K562 (cell line): ENCODE measurements at regions not wholly inside any gene's neighbourhood (a gene's known extent, or its start where the extent isn't known, plus 50 kb on each side); places are given as distances from the start of the nearest gene placed in this dataset.

ENCODE experiments used
- ATAC-seq: fragments of 200-7000 bp; cut with Tn5 transposase; 3 replicates; pipeline ENCODE4 v1.9.1; 2020; ENCODE audit warnings: moderate library complexity
- BruUV-seq: library from RNA; stranded (reverse); fragments of 400-500 nt; replicated peaks from 2 replicates; lab custom pipeline; 2021; lab: Mats Ljungman, UMichigan
- CTCF ChIA-PET: fragments of 300-600 bp; formaldehyde crosslinking; extraction: SDS; loops from one replicate; lab custom pipeline; 2021; ENCODE audit warnings: low intra/inter-chr PET ratio; lab: Yijun Ruan, JAX
- POLR2A ChIA-PET: fragments of 300-600, 350-650 bp; sonication (Branson Sonifier 250); formaldehyde crosslinking; extraction: SDS; loops from one replicate; lab custom pipeline; 2021; ENCODE audit warnings: antibody characterized with exemption, inconsistent platforms; lab: Yijun Ruan, JAX
- DNase-seq, 4 experiments: peaks; one replicate each; pipeline versions ENCODE4 v3.0.0 to v3.0.0-alpha.2; 2011 to 2018; ENCODE audit warnings: low spot score in 3 of 4, mixed read lengths in 3 of 4; ENCODE audit errors: extremely low read depth in 1 of 4
- FAIRE-seq: peaks from 2 replicates; lab custom pipeline; 2011; peaks lifted over from hg19 to GRCh38; lab: Jason Lieb, UNC
- H2AFZ ChIP-seq: 2 replicates; pipeline ENCODE4 v1.6.0; 2011; ENCODE audit warnings: low read depth, low read length, control low read depth, inconsistent platforms
- H3K27ac ChIP-seq: fragments of 200-600 bp; 3 replicates; pipeline ENCODE4 v1.8.0; 2011; ENCODE audit warnings: low read depth, mild to moderate bottlenecking, control low read depth, inconsistent platforms, low read length, moderate library complexity, mixed read lengths; ENCODE audit errors: extremely low read depth
- H3K27me3 ChIP-seq, 2 experiments: fragments of 300-600 bp in 1 of 2; 2 replicates in 1 of 2; 3 replicates in 1 of 2; pipeline versions ENCODE4 v1.6.0 to v1.8.0; 2011; ENCODE audit warnings: inconsistent platforms in 2 of 2, low read length in 2 of 2, mild to moderate bottlenecking in 1 of 2, mixed read lengths in 1 of 2, moderate library complexity in 1 of 2; ENCODE audit not compliant: control insufficient read depth in 2 of 2, insufficient read depth in 2 of 2
- H3K36me3 ChIP-seq: fragments of 300-600 bp; 3 replicates; pipeline ENCODE4 v1.8.0; 2011; ENCODE audit warnings: mild to moderate bottlenecking, low read length, inconsistent platforms; ENCODE audit not compliant: control insufficient read depth, insufficient read depth
- H3K4me1 ChIP-seq, 2 experiments: fragments of 200-600 bp in 1 of 2; replicated peaks in 1 of 2; 2 replicates in 1 of 2; 3 replicates in 1 of 2; pipeline versions ENCODE4 v1.5.1 to v1.8.0; 2011; ENCODE audit warnings: inconsistent platforms in 2 of 2, low read length in 2 of 2, mild to moderate bottlenecking in 1 of 2, mixed read lengths in 1 of 2, moderate library complexity in 1 of 2; ENCODE audit not compliant: control insufficient read depth in 2 of 2, insufficient read depth in 2 of 2
- H3K4me2 ChIP-seq: 2 replicates; pipeline ENCODE4 v1.6.1; 2011; ENCODE audit warnings: low read length, control low read depth, inconsistent platforms, mixed read lengths; ENCODE audit not compliant: insufficient read depth
- H3K4me3 ChIP-seq: fragments of 200-600 bp; sonication (generic), shearing (Covaris generic); 2 replicates; pipeline ENCODE4 v1.5.1; 2016; ENCODE audit warnings: control low read depth, inconsistent platforms
- H3K79me2 ChIP-seq: fragments of 200-600 bp; 3 replicates; pipeline ENCODE4 v1.8.0; 2011; ENCODE audit warnings: low read length, inconsistent platforms; ENCODE audit not compliant: control insufficient read depth, insufficient read depth
- H3K9ac ChIP-seq, 2 experiments: 2 replicates each; pipeline versions ENCODE4 v1.6.0 to v1.6.1; 2011; ENCODE audit warnings: low read depth in 2 of 2, low read length in 2 of 2, control low read depth in 1 of 2, inconsistent platforms in 1 of 2, mild to moderate bottlenecking in 1 of 2, mixed read lengths in 1 of 2; ENCODE audit not compliant: insufficient read depth in 1 of 2
- H3K9me1 ChIP-seq: one replicate; pipeline ENCODE4 v1.6.0; 2011; ENCODE audit warnings: inconsistent platforms, mild to moderate bottlenecking, low read length, moderate library complexity; ENCODE audit not compliant: control insufficient read depth, insufficient read depth
- H3K9me3 ChIP-seq: replicated peaks from 2 replicates; pipeline ENCODE4 v1.5.1; 2011; ENCODE audit warnings: low read depth, low read length, inconsistent platforms; ENCODE audit not compliant: control insufficient read depth, insufficient read depth
- H4K20me1 ChIP-seq: replicated peaks from 2 replicates; pipeline ENCODE4 v1.6.1; 2011; ENCODE audit warnings: low read length, inconsistent platforms, mixed read lengths; ENCODE audit not compliant: control insufficient read depth, insufficient read depth
- CC2D1A ChIP-seq: fragments of 450-650 bp; IDR thresholded peaks from 2 replicates; pipeline ENCODE4 v1.6.1; 2017; ENCODE audit warnings: mild to moderate bottlenecking
- FOS ChIP-seq: IDR thresholded peaks from 3 replicates; pipeline ENCODE4 v1.6.1; 2011; ENCODE audit not compliant: insufficient read length; ENCODE audit errors: extremely low read depth
- FOXA3 ChIP-seq, 2 experiments: fragments of 450-650 bp in 1 of 2; sonication (generic) in 1 of 2; formaldehyde crosslinking; IDR thresholded peaks in 1 of 2; conservative IDR thresholded peaks in 1 of 2; 2 replicates each; pipeline versions ENCODE4 v1.4.0 to v1.8.0; 2020 to 2022; ENCODE audit warnings: mild to moderate bottlenecking in 2 of 2, missing genetic modification reagents in 1 of 2
- HCFC1 ChIP-seq: IDR thresholded peaks from 2 replicates; pipeline ENCODE4 v1.6.1; 2012; ENCODE audit warnings: low read depth, low read length, improper control_type of control experiment
- MTA1 ChIP-seq: fragments of 450-650 bp; IDR thresholded peaks from 2 replicates; pipeline ENCODE4 v1.6.1; 2017; ENCODE audit warnings: borderline replicate concordance
- NCOA4 ChIP-seq: fragments of 450-650 bp; IDR thresholded peaks from 2 replicates; pipeline ENCODE4 v1.6.1; 2018; ENCODE audit warnings: mild to moderate bottlenecking; ENCODE audit not compliant: partially characterized antibody
- PHTF2 ChIP-seq: fragments of 250-450 bp; sonication (Bioruptor Pico); IDR thresholded peaks from 2 replicates; pipeline ENCODE4 v1.5.0; 2021; ENCODE audit warnings: mild to moderate bottlenecking
- SIRT6 ChIP-seq: IDR thresholded peaks from one replicate; pipeline ENCODE4 v1.6.1; 2012; ENCODE audit warnings: low read depth, mild to moderate bottlenecking, control low read depth, inconsistent platforms, low read length, moderate library complexity
- SMAD2 ChIP-seq: fragments of 150-350 bp; IDR thresholded peaks from 2 replicates; pipeline ENCODE4 v1.6.1; 2014; ENCODE audit warnings: low read depth, mild to moderate bottlenecking, low read length
- ZNF311 ChIP-seq: fragments of 250-450 bp; sonication (Bioruptor Pico); IDR thresholded peaks from 2 replicates; pipeline ENCODE4 v1.4.0; 2020; ENCODE audit warnings: mild to moderate bottlenecking, moderate library complexity
- ZNF57 ChIP-seq: fragments of 450-650 bp; formaldehyde crosslinking; IDR thresholded peaks from 2 replicates; pipeline ENCODE4 v1.4.0; 2020; ENCODE audit warnings: mild to moderate bottlenecking, moderate library complexity
- WGBS: fragments of 100-300 bp; shearing (Covaris generic); methylation state at CpG from one replicate; pipeline ENCODE4 v1.1.6; 2016; ENCODE audit warnings: low coverage, mixed read lengths; ENCODE audit not compliant: insufficient coverage; ENCODE audit errors: missing lambda C conversion rate; 5-methylcytosine and 5-hydroxymethylcytosine counted together
- in situ Hi-C: fragments of 300-500 bp; cut with MboI; formaldehyde crosslinking; loops from 4 replicates; pipeline ENCODE4 v1.15.0; 2018; ENCODE audit warnings: inconsistent platforms, mixed read lengths
- intact Hi-C: fragments of 100-400 bp; cut with micrococcal nuclease; formaldehyde crosslinking; loops from 2 replicates; pipeline ENCODE4 v1.14.2; 2022

DNA sequence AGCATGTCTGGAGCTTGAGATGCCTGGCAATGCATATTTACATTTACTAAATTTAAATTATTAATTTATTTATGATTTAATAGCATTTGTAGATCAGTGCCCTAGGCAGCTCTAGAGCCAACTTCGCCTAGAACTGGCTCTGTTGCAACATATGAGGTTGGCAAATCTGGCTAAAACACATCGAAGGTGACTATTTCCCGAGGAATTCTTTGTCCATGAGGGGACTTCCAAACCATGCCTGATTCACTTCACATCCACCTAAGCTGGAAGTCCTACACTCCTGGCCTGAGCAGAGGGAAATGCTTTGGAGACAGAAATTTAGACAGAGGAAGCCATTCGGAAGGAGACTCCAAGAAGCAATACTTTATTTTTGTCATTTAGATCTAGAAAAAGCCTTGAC lies 211.0 kb upstream of the ARG1 start:
- Histone ChIP-seq H3K36me3 (no peaks in the 10 kb centered on the region), H3K27me3 (no peaks in the 10 kb centered on the region), H3K4me2 (no peak overlapping the region), H3K4me3 (no peak overlapping the region), H3K79me2 (no peaks in the 10 kb centered on the region), H3K9me1 (no peaks in the 10 kb centered on the region), H3K9me3 (no peaks in the 10 kb centered on the region), H2AFZ (no peak overlapping the region), H3K4me1 (no peaks in the 10 kb centered on the region), H3K27ac (no peak overlapping the region), H3K9ac (no peak overlapping the region), H4K20me1 (no peaks in the 10 kb centered on the region)
- no peak for TF ChIP-seq SMAD2
- TF ChIP-seq FOXA3 (CRISPR knock-in tag; conservative IDR thresholded peaks at IDR 0.05 in 1 of 2, IDR thresholded peaks at IDR 0.05 in 1 of 2): no peak
- no peak for TF ChIP-seq PHTF2 (CRISPR knock-in tag)
- TF ChIP-seq NCOA4: no peak
- TF ChIP-seq CC2D1A: no peak
- no peak for TF ChIP-seq SIRT6
- TF ChIP-seq HCFC1: no peak
- TF ChIP-seq ZNF311 (CRISPR knock-in tag): no peak
- TF ChIP-seq MTA1: no peak
- TF ChIP-seq FOS: no peak
- TF ChIP-seq ZNF57 (CRISPR knock-in tag): no peak
- DNase-seq (no peak), FAIRE-seq (no peak), ATAC-seq (no peak)
- intact Hi-C loops: no loop called here
- BruUV-seq: no TSS peak
- ChIA-PET CTCF (no interaction called here), POLR2A (no interaction called here)
- 4% methylated on average over 4 of the region's 4 CpGs for WGBS
- in situ Hi-C loops: no loop called here
